ENCODE measurements at regions not wholly inside any gene's neighbourhood (a gene's known extent, or its start where the extent isn't known, plus 50 kb on each side); places are given as distances from the start of the nearest gene placed in this dataset.

GRCh38 chr20:50399917-50400704, 110.1 kb upstream of the PTPN1 start:
- POLR2A ChIA-PET: no interaction called here
- CTCF ChIA-PET: no interaction called here
- intact Hi-C loops (cut with micrococcal nuclease): no loop called here
- TF ChIP-seq CTCF (IDR thresholded peaks at IDR 0.05): no peak
- DNase-seq: no peak
- no peaks in the 10 kb centered on the region for H3K4me1 Mint-ChIP-seq
- H3K9me3 Mint-ChIP-seq: no peaks in the 10 kb centered on the region
- no peak overlapping the region for H3K4me3 Mint-ChIP-seq
- no peaks in the 10 kb centered on the region for H3K36me3 Mint-ChIP-seq (ENCODE audit: low read depth)
- H3K27ac Mint-ChIP-seq: no peak overlapping the region
- peaks cover 4% of the 10 kb centered on the region for H3K27me3 Mint-ChIP-seq
- no peak for ATAC-seq (ENCODE audit: low read depth)

GRCh38 chr20:50400705-50401586, 109.2 kb upstream of the PTPN1 start:
- Mint-ChIP-seq H3K36me3 (ENCODE audit: low read depth) (no peaks in the 10 kb centered on the region), H3K27ac (no peak overlapping the region), H3K9me3 (no peaks in the 10 kb centered on the region), H3K4me1 (no peaks in the 10 kb centered on the region), H3K4me3 (no peak overlapping the region), H3K27me3 (peaks cover 5% of the 10 kb centered on the region)
- no peak for DNase-seq
- intact Hi-C loops (cut with micrococcal nuclease): no loop called here
- POLR2A ChIA-PET: no interaction called here
- no peak for ATAC-seq (ENCODE audit: low read depth)
- no peak for TF ChIP-seq CTCF (IDR thresholded peaks at IDR 0.05)
- CTCF ChIA-PET: no interaction called here

- Mint-ChIP-seq H3K36me3 (ENCODE audit: low read depth) (no peaks in the 10 kb centered on the region), H3K4me1 (no peaks in the 10 kb centered on the region), H3K9me3 (no peaks in the 10 kb centered on the region), H3K4me3 (no peak overlapping the region), H3K27ac (no peak overlapping the region), H3K27me3 (peaks cover 5% of the 10 kb centered on the region)
- ATAC-seq (ENCODE audit: low read depth): no peak
- CTCF ChIA-PET: no interaction called here
- DNase-seq: no peak
- intact Hi-C loops (cut with micrococcal nuclease): no loop called here
- no peak for TF ChIP-seq CTCF (IDR thresholded peaks at IDR 0.05)
- POLR2A ChIA-PET: no interaction called here
These were observed 108.4 kb upstream of the PTPN1 start for GRCh38 chr20:50401587-50402418.

GRCh38 chr20:50403565-50404418, 106.4 kb upstream of the PTPN1 start:
- TF ChIP-seq CTCF (IDR thresholded peaks at IDR 0.05): no peak
- CTCF ChIA-PET: no interaction called here
- no peak for ATAC-seq (ENCODE audit: low read depth)
- Mint-ChIP-seq H3K4me1 (no peaks in the 10 kb centered on the region), H3K9me3 (no peaks in the 10 kb centered on the region), H3K27me3 (peaks cover 10% of the 10 kb centered on the region), H3K4me3 (no peak overlapping the region), H3K27ac (no peak overlapping the region), H3K36me3 (ENCODE audit: low read depth) (no peaks in the 10 kb centered on the region)
- intact Hi-C loops (cut with micrococcal nuclease): no loop called here
- POLR2A ChIA-PET: no interaction called here
- DNase-seq: no peak

Measured in activated B cell treated with CpG ODN at 0.5 μM for 24 hours (primary cell).